ENCODE measurements at regions not wholly inside any gene's neighbourhood (a gene's known extent, or its start where the extent isn't known, plus 50 kb on each side); places are given as distances from the start of the nearest gene placed in this dataset.

DNA sequence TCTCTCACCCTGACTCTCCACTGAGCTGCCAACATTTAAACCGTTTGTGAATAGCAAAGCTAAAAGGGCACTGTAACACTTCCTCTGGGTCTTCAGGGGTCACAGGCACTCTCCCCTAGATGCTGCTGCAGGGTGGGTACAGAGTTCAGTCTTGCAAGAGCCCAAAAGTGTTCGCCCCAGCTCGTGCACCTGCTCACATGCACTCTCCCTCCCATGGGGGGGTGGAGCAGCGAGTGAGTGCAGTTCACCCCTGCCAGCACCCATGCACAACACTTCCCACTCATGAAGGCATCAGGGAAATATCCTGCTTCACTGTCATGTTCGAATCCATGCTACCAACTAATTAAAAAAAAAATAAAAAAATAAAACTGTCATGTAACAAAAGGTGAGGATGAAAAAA, 950.7 kb upstream of the PRR20A start (continued):
- TF ChIP-seq, protein P1, sequence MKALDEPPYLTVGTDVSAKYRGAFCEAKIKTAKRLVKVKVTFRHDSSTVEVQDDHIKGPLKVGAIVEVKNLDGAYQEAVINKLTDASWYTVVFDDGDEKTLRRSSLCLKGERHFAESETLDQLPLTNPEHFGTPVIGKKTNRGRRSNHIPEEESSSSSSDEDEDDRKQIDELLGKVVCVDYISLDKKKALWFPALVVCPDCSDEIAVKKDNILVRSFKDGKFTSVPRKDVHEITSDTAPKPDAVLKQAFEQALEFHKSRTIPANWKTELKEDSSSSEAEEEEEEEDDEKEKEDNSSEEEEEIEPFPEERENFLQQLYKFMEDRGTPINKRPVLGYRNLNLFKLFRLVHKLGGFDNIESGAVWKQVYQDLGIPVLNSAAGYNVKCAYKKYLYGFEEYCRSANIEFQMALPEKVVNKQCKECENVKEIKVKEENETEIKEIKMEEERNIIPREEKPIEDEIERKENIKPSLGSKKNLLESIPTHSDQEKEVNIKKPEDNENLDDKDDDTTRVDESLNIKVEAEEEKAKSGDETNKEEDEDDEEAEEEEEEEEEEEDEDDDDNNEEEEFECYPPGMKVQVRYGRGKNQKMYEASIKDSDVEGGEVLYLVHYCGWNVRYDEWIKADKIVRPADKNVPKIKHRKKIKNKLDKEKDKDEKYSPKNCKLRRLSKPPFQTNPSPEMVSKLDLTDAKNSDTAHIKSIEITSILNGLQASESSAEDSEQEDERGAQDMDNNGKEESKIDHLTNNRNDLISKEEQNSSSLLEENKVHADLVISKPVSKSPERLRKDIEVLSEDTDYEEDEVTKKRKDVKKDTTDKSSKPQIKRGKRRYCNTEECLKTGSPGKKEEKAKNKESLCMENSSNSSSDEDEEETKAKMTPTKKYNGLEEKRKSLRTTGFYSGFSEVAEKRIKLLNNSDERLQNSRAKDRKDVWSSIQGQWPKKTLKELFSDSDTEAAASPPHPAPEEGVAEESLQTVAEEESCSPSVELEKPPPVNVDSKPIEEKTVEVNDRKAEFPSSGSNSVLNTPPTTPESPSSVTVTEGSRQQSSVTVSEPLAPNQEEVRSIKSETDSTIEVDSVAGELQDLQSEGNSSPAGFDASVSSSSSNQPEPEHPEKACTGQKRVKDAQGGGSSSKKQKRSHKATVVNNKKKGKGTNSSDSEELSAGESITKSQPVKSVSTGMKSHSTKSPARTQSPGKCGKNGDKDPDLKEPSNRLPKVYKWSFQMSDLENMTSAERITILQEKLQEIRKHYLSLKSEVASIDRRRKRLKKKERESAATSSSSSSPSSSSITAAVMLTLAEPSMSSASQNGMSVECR (CRISPR knock-in tag; IDR thresholded peaks at IDR 0.05; ENCODE audit: borderline replicate concordance) = no peak
- TF ChIP-seq ZNF671 (CRISPR knock-in tag; IDR thresholded peaks at IDR 0.05) (no peak), SMAD4 (CRISPR knock-in tag; IDR thresholded peaks at IDR 0.05) (no peak)

- DNase-seq (ENCODE audit: low spot score) (no peak), ATAC-seq (no peak)
- peaks cover 19% of the 10 kb centered on the region for H3K4me1 Mint-ChIP-seq
- CTCF ChIA-PET = no interaction called here
- POLR2A ChIA-PET = no interaction called here
- no peaks in the 10 kb centered on the region for H3K9me3 Mint-ChIP-seq
- H3K27me3 Mint-ChIP-seq (ENCODE audit: low read depth) = no peaks in the 10 kb centered on the region
- no peak overlapping the region for H3K27ac Mint-ChIP-seq
- no peak overlapping the region for H3K4me3 Mint-ChIP-seq
- H3K36me3 Mint-ChIP-seq = no peaks in the 10 kb centered on the region
- TF ChIP-seq CREM (CRISPR knock-in tag; IDR thresholded peaks at IDR 0.05) (no peak), IRF1 (CRISPR knock-in tag; IDR thresholded peaks at IDR 0.05) (no peak), PREB (CRISPR knock-in tag; IDR thresholded peaks at IDR 0.05; ENCODE audit: borderline replicate concordance) (no peak), CDX4 (CRISPR knock-in tag; IDR thresholded peaks at IDR 0.05; ENCODE audit: borderline replicate concordance) (no peak)
- TF ChIP-seq, protein P2, sequence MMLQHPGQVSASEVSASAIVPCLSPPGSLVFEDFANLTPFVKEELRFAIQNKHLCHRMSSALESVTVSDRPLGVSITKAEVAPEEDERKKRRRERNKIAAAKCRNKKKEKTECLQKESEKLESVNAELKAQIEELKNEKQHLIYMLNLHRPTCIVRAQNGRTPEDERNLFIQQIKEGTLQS (CRISPR knock-in tag; conservative IDR thresholded peaks at IDR 0.05) = no peak
These were observed 942.4 kb upstream of the PRR20A start for GRCh38 chr13:56198350-56198749.

GRCh38 chr13:56201834-56202233, 938.9 kb upstream of the PRR20A start:
- Mint-ChIP-seq H3K27ac (0 out of 2 replicates have a peak overlapping the region, but pooled peaks have one; percentile 35), H3K4me1 (peaks cover 19% of the 10 kb centered on the region), H3K9me3 (no peaks in the 10 kb centered on the region), H3K4me3 (peak overlapping the region; percentile 17; the same call in 1 of the 2 replicates), H3K36me3 (no peaks in the 10 kb centered on the region), H3K27me3 (ENCODE audit: low read depth) (no peaks in the 10 kb centered on the region)
- TF ChIP-seq TP53 (CRISPR knock-in tag; IDR thresholded peaks at IDR 0.05) = no peak
- no peak for TF ChIP-seq TCF7 (CRISPR knock-in tag; IDR thresholded peaks at IDR 0.05; ENCODE audit: low read depth)
- TF ChIP-seq MYBL2 (CRISPR knock-in tag; IDR thresholded peaks at IDR 0.05) = no peak
- no peak for TF ChIP-seq ZNF671 (CRISPR knock-in tag; IDR thresholded peaks at IDR 0.05)
- TF ChIP-seq, protein P3, sequence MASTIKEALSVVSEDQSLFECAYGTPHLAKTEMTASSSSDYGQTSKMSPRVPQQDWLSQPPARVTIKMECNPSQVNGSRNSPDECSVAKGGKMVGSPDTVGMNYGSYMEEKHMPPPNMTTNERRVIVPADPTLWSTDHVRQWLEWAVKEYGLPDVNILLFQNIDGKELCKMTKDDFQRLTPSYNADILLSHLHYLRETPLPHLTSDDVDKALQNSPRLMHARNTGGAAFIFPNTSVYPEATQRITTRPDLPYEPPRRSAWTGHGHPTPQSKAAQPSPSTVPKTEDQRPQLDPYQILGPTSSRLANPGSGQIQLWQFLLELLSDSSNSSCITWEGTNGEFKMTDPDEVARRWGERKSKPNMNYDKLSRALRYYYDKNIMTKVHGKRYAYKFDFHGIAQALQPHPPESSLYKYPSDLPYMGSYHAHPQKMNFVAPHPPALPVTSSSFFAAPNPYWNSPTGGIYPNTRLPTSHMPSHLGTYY (CRISPR knock-in tag; IDR thresholded peaks at IDR 0.05) = no peak
- TF ChIP-seq NFYB (CRISPR knock-in tag; conservative IDR thresholded peaks at IDR 0.05; ENCODE audit: low read depth) = no peak
- TF ChIP-seq IRF1 (CRISPR knock-in tag; IDR thresholded peaks at IDR 0.05) = no peak
- TF ChIP-seq ZNF396 (CRISPR knock-in tag; IDR thresholded peaks at IDR 0.05; ENCODE audit: borderline replicate concordance) = no peak
- no peak for TF ChIP-seq E2F4 (CRISPR knock-in tag; IDR thresholded peaks at IDR 0.05; ENCODE audit: borderline replicate concordance, low read depth)
- TF ChIP-seq HMGA2 (CRISPR knock-in tag; IDR thresholded peaks at IDR 0.05) = no peak
- TF ChIP-seq ZNF121 (CRISPR knock-in tag; IDR thresholded peaks at IDR 0.05) = no peak
- TF ChIP-seq NR2C2 (CRISPR knock-in tag; IDR thresholded peaks at IDR 0.05) = no peak
- no peak for TF ChIP-seq JUN (CRISPR knock-in tag; IDR thresholded peaks at IDR 0.05)
- TF ChIP-seq, protein P4, sequence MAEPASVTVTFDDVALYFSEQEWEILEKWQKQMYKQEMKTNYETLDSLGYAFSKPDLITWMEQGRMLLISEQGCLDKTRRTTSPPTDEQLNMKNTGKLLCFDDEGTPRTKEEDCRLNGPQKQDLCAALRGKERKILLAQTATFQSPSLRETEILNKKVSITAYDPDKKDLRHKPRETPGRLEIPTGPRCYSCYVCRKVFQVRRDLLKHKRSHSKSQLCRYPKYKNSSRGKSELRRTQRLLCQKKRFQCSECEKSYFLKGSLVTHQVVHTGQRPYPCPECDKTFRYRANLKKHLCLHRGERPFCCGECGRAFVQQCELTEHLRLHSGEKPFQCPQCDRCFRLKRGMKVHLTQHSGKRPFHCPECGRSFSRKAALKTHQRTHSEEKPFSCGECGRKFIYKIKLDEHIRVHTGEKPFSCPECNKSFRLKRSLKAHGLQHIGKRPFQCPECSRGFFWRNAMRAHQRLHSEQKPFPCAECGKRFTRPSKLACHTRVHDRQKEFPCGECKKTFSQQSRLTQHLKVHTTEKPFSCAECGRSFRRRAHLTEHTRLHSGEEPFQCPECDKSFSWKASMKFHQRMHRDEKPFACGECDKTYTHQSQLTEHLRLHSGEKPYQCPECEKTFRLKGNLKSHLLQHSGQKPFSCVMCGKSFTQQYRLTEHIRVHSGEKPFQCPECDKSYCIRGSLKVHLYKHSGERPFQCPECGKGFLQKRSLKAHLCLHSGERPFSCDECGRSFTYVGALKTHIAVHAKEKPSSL (CRISPR knock-in tag; conservative IDR thresholded peaks at IDR 0.05) = no peak
- no peak for TF ChIP-seq IRF2 (CRISPR knock-in tag; IDR thresholded peaks at IDR 0.05; ENCODE audit: borderline replicate concordance, low read depth)
- CTCF ChIA-PET = no interaction called here
- DNase-seq (ENCODE audit: low spot score) = no peak
- POLR2A ChIA-PET = no interaction called here
- ATAC-seq = peak; percentile 88
